H9 (cell line): ENCODE measurements at regions not wholly inside any gene's neighbourhood (a gene's known extent, or its start where the extent isn't known, plus 50 kb on each side); places are given as distances from the start of the nearest gene placed in this dataset.

Source experiments
- DNase-seq: peaks from one replicate; pipeline ENCODE4 v3.0.0-alpha.2; 2017
- H2AFZ ChIP-seq: one replicate; pipeline ENCODE4 v1.6.1; 2013; ENCODE audit warnings: mild to moderate bottlenecking, low read length, control low read depth, moderate library complexity
- H2AK5ac ChIP-seq: 2 replicates; pipeline ENCODE4 v1.6.1; 2013; ENCODE audit warnings: low read length, control low read depth, mixed read lengths; ENCODE audit not compliant: insufficient read length
- H2BK120ac ChIP-seq: one replicate; pipeline ENCODE4 v1.6.1; 2013; ENCODE audit warnings: low read depth, mild to moderate bottlenecking, low read length, control low read depth, inconsistent platforms; ENCODE audit not compliant: poor library complexity, severe bottlenecking
- H2BK12ac ChIP-seq: 2 replicates; pipeline ENCODE4 v1.6.1; 2013; ENCODE audit warnings: low read length, control low read depth, mixed read lengths, low read depth; ENCODE audit not compliant: insufficient read length
- H2BK15ac ChIP-seq: 2 replicates; pipeline ENCODE4 v1.6.1; 2013; ENCODE audit warnings: low read depth, low read length, control low read depth
- H2BK20ac ChIP-seq: one replicate; pipeline ENCODE4 v1.6.1; 2013; ENCODE audit warnings: low read depth, mild to moderate bottlenecking, low read length, control low read depth, inconsistent platforms; ENCODE audit not compliant: poor library complexity, severe bottlenecking
- H2BK5ac ChIP-seq: 2 replicates; pipeline ENCODE4 v1.6.1; 2013; ENCODE audit warnings: low read length, control low read depth, mixed read lengths; ENCODE audit not compliant: insufficient read length
- H3K14ac ChIP-seq: 2 replicates; pipeline ENCODE4 v1.6.1; 2013; ENCODE audit warnings: low read length, control low read depth; ENCODE audit not compliant: insufficient read depth
- H3K18ac ChIP-seq: 2 replicates; pipeline ENCODE4 v1.6.1; 2013; ENCODE audit warnings: low read depth, mild to moderate bottlenecking, mixed read lengths, low read length, control low read depth; ENCODE audit not compliant: insufficient read length
- H3K23ac ChIP-seq: 2 replicates; pipeline ENCODE4 v1.6.1; 2013; ENCODE audit warnings: low read length, control low read depth, mixed read lengths, low read depth; ENCODE audit not compliant: insufficient read length
- H3K23me2 ChIP-seq: 2 replicates; pipeline ENCODE4 v1.6.1; 2013; ENCODE audit warnings: low read depth, mild to moderate bottlenecking, mixed read lengths, low read length, control low read depth; ENCODE audit not compliant: insufficient read length, poor library complexity, severe bottlenecking
- H3K27ac ChIP-seq: 2 replicates; pipeline ENCODE4 v1.5.1; 2013; ENCODE audit warnings: low read length, control low read depth, mixed read lengths, low read depth; ENCODE audit not compliant: insufficient read length
- H3K27me3 ChIP-seq: 2 replicates; pipeline ENCODE4 v1.6.1; 2013; ENCODE audit warnings: low read length, control low read depth, inconsistent platforms; ENCODE audit not compliant: insufficient read depth
- H3K4ac ChIP-seq: 2 replicates; pipeline ENCODE4 v1.6.1; 2013; ENCODE audit warnings: low read depth, mild to moderate bottlenecking, control low read depth, inconsistent platforms, low read length, moderate library complexity
- H3K4me1 ChIP-seq: 2 replicates; pipeline ENCODE4 v1.6.1; 2013; ENCODE audit warnings: low read length, control low read depth, inconsistent platforms; ENCODE audit not compliant: insufficient read depth
- H3K4me2 ChIP-seq: 2 replicates; pipeline ENCODE4 v1.6.1; 2013; ENCODE audit warnings: low read length, control low read depth, mixed read lengths; ENCODE audit not compliant: insufficient read length, insufficient read depth
- H3K56ac ChIP-seq: 2 replicates; pipeline ENCODE4 v1.6.1; 2013; ENCODE audit warnings: low read depth, mild to moderate bottlenecking, mixed read lengths, low read length, control low read depth; ENCODE audit not compliant: insufficient read length
- H3K79me1 ChIP-seq: 2 replicates; pipeline ENCODE4 v1.6.1; 2013; ENCODE audit warnings: low read depth, mild to moderate bottlenecking, moderate library complexity, low read length, control low read depth, inconsistent platforms; ENCODE audit not compliant: insufficient read depth, poor library complexity, severe bottlenecking
- H3K79me2 ChIP-seq: 2 replicates; pipeline ENCODE4 v1.6.1; 2013; ENCODE audit warnings: low read length, control low read depth, inconsistent platforms; ENCODE audit not compliant: insufficient read depth
- H3K9ac ChIP-seq: 2 replicates; pipeline ENCODE4 v1.6.1; 2013; ENCODE audit warnings: low read length, control low read depth, mixed read lengths; ENCODE audit not compliant: insufficient read length; ENCODE audit errors: extremely low read depth
- H3K9me3 ChIP-seq: one replicate; pipeline ENCODE4 v1.6.1; 2013; ENCODE audit warnings: low read depth, low read length, inconsistent platforms; ENCODE audit not compliant: control insufficient read depth
- H3T11ph ChIP-seq: one replicate; pipeline ENCODE4 v1.6.1; 2013; ENCODE audit warnings: mild to moderate bottlenecking, low read length, control low read depth, inconsistent platforms
- H4K20me1 ChIP-seq: one replicate; pipeline ENCODE4 v1.6.1; 2013; ENCODE audit not compliant: control insufficient read depth, insufficient read length, insufficient read depth
- H4K5ac ChIP-seq: 2 replicates; pipeline ENCODE4 v1.6.1; 2013; ENCODE audit warnings: low read depth, mild to moderate bottlenecking, mixed read lengths, low read length, control low read depth; ENCODE audit not compliant: insufficient read length
- H4K8ac ChIP-seq: replicated peaks from 2 replicates; pipeline ENCODE4 v1.6.1; 2013; ENCODE audit warnings: low read length, control low read depth, mixed read lengths, low read depth; ENCODE audit not compliant: insufficient read length
- H4K91ac ChIP-seq: 2 replicates; pipeline ENCODE4 v1.6.1; 2013; ENCODE audit warnings: low read depth, mild to moderate bottlenecking, moderate library complexity, mixed read lengths, low read length, control low read depth; ENCODE audit not compliant: insufficient read length
- H3K27ac Mint-ChIP-seq, 3 experiments: 2 replicates in 2 of 3; 3 replicates in 1 of 3; pipeline ENCODE4 v1.8.0; 2020 to 2021; ENCODE audit warnings: mixed read lengths in 3 of 3, mild to moderate bottlenecking in 1 of 3, moderate library complexity in 1 of 3
- H3K27me3 Mint-ChIP-seq: 2 replicates; pipeline ENCODE4 v1.8.0; 2021; ENCODE audit warnings: low read depth, mild to moderate bottlenecking, moderate library complexity, mixed read lengths
- H3K36me3 Mint-ChIP-seq, 3 experiments: 2 replicates in 2 of 3; 3 replicates in 1 of 3; pipeline ENCODE4 v1.8.0; 2020 to 2021; ENCODE audit warnings: low read depth in 3 of 3, mixed read lengths in 3 of 3; ENCODE audit not compliant: insufficient read depth in 1 of 3
- H3K4me1 Mint-ChIP-seq, 2 experiments: 2 replicates each; pipeline ENCODE4 v1.8.0; 2020; ENCODE audit warnings: mixed read lengths in 2 of 2
- H3K4me3 Mint-ChIP-seq, 2 experiments: 2 replicates in 1 of 2; 3 replicates in 1 of 2; pipeline ENCODE4 v1.8.0; 2020 to 2021; ENCODE audit warnings: mild to moderate bottlenecking in 2 of 2, mixed read lengths in 2 of 2, moderate library complexity in 1 of 2
- H3K9me3 Mint-ChIP-seq, 2 experiments: 2 replicates in 1 of 2; 3 replicates in 1 of 2; pipeline ENCODE4 v1.8.0; 2020; ENCODE audit warnings: mild to moderate bottlenecking in 2 of 2, mixed read lengths in 2 of 2, moderate library complexity in 1 of 2
- CTCF ChIP-seq: fragments of 200-600 bp; sonication (generic); conservative IDR thresholded peaks from 3 replicates; pipeline ENCODE4 v1.8.0; 2021; ENCODE audit warnings: antibody characterized with exemption, mild to moderate bottlenecking
- WGBS: extraction: QIAGEN DNeasy Blood & Tissue Kit; methylation state at CpG from one replicate; pipeline ENCODE4 v1.1.7; 2013; ENCODE audit warnings: missing lambda C conversion rate, low lambda C conversion rate, mixed read lengths; ENCODE audit not compliant: insufficient read length; ENCODE audit errors: extremely low coverage; 5-methylcytosine and 5-hydroxymethylcytosine counted together

DNA sequence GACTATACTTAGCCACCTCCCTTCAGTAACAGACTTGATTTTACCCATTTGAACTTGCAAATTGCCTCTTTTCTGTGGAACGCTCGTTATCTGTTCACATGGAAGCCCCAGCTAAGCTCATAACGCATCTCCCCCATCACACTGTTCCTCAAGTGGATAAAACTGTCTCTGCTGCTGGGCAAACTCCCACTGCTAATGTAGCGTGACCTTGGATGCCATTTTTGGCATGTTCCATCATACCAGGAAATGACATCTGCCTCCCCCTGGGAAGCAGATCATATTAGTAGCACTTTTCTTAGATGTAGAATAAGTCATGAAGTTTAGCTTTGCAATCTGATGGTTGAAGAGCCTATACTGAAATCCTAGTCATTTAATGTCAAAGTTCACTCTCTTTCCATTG lies 528.7 kb upstream of the PLXNA2 start:
- no peak overlapping the region for H3K56ac ChIP-seq
- H3K23ac ChIP-seq = no peak overlapping the region
- TF ChIP-seq CTCF = no peak
- no peak overlapping the region for H3K4me2 ChIP-seq
- H3K79me2 ChIP-seq = no peaks in the 10 kb centered on the region
- H3K4me1 ChIP-seq = no peaks in the 10 kb centered on the region
- H4K20me1 ChIP-seq = no peaks in the 10 kb centered on the region
- Mint-ChIP-seq H3K36me3 (no peaks in the 10 kb centered on the region), H3K27ac (no peak overlapping the region), H3K4me1 (peaks cover 5 to 8% of the 10 kb centered on the region in 2 experiments), H3K4me3 (no peak overlapping the region), H3K9me3 (no peaks in the 10 kb centered on the region), H3K27me3 (no peaks in the 10 kb centered on the region)
- WGBS = no CpG with 5 or more reads among the region's 4 CpGs
- no peak overlapping the region for H4K91ac ChIP-seq
- H3K14ac ChIP-seq = no peak overlapping the region
- H3K23me2 ChIP-seq = no peaks in the 10 kb centered on the region
- H3K9ac ChIP-seq = no peak overlapping the region
- H2BK12ac ChIP-seq = no peak overlapping the region
- H3T11ph ChIP-seq = no peak overlapping the region
- H4K5ac ChIP-seq = no peak overlapping the region
- no peak overlapping the region for H4K8ac ChIP-seq
- H3K9me3 ChIP-seq = no peaks in the 10 kb centered on the region
- no peak overlapping the region for H2BK15ac ChIP-seq
- H2AFZ ChIP-seq = no peak overlapping the region
- H2BK5ac ChIP-seq = no peak overlapping the region
- no peak overlapping the region for H3K18ac ChIP-seq
- H3K4ac ChIP-seq = no peak overlapping the region
- no peaks in the 10 kb centered on the region for H3K79me1 ChIP-seq
- no peak overlapping the region for H2BK120ac ChIP-seq
- H3K27ac ChIP-seq = no peak overlapping the region
- no peak overlapping the region for H2BK20ac ChIP-seq
- no peaks in the 10 kb centered on the region for H3K27me3 ChIP-seq
- DNase-seq = no peak
- no peak overlapping the region for H2AK5ac ChIP-seq
